Cardiac muscle cell (in vitro differentiated cells and primary cell): ENCODE measurements at regions not wholly inside any gene's neighbourhood (a gene's known extent, or its start where the extent isn't known, plus 50 kb on each side); places are given as distances from the start of the nearest gene placed in this dataset.

Experiments used
- DNase-seq, 2 donors: peaks; one replicate each; pipeline versions ENCODE4 v3.0.0 to v3.0.0-alpha.2; 2010 to 2017; ENCODE audit warnings: low read depth in 1 of 2, low spot score in 1 of 2
- H3K27ac ChIP-seq: fragments of 200-600 bp; sonication (generic); 2 replicates; pipeline ENCODE4 v1.5.1; 2016
- H3K27me3 ChIP-seq: fragments of 200-600 bp; sonication (generic); 2 replicates; pipeline ENCODE4 v1.6.0; 2016; ENCODE audit warnings: control low read depth
- H3K36me3 ChIP-seq: fragments of 200-600 bp; sonication (generic); 2 replicates; pipeline ENCODE4 v1.5.1; 2016; ENCODE audit warnings: control low read depth
- H3K4me1 ChIP-seq: fragments of 200-600 bp; sonication (generic); 2 replicates; pipeline ENCODE4 v1.8.1; 2017; ENCODE audit warnings: low read depth, mild to moderate bottlenecking, mixed run types
- H3K4me3 ChIP-seq: fragments of 200-600 bp; sonication (generic); 2 replicates; pipeline ENCODE4 v1.5.1; 2016; ENCODE audit warnings: mild to moderate bottlenecking
- H3K9me3 ChIP-seq: fragments of 200-600 bp; sonication (generic); 2 replicates; pipeline ENCODE4 v1.5.1; 2017; ENCODE audit warnings: low read depth, mild to moderate bottlenecking, control low read depth
- TF ChIP-seq, protein P1 (sequence below): IDR thresholded peaks from 2 replicates; pipeline ENCODE4 v1.5.1; 2012; ENCODE audit warnings: low read depth, mild to moderate bottlenecking, low read length

DNA sequence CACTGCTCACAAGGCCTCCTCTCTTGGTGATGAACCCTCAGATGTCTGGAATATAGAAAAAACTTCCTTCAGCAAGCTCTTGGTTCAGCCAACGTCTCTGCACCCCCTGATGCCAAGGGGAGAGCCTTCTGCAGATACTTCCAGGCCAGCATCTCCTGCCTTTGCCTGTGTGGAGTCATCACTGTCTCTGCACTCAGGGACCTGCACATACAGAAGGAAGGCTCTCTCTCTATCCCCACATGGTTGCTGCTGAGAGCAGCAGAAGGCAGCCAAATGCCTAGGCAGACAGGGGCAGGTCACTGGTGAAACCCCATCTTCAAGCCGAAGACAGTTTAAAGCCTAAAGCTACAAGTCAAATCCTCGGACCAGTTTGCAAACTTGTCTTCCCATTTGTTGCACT lies 137.6 kb downstream of the WDR11 start:
- H3K27ac ChIP-seq: no peak overlapping the region
- no peaks in the 10 kb centered on the region for H3K36me3 ChIP-seq
- H3K4me1 ChIP-seq: no peaks in the 10 kb centered on the region
- H3K9me3 ChIP-seq: no peaks in the 10 kb centered on the region
- no peaks in the 10 kb centered on the region for H3K27me3 ChIP-seq
- DNase-seq: no peak
- no peak overlapping the region for H3K4me3 ChIP-seq
- TF ChIP-seq, protein P1, sequence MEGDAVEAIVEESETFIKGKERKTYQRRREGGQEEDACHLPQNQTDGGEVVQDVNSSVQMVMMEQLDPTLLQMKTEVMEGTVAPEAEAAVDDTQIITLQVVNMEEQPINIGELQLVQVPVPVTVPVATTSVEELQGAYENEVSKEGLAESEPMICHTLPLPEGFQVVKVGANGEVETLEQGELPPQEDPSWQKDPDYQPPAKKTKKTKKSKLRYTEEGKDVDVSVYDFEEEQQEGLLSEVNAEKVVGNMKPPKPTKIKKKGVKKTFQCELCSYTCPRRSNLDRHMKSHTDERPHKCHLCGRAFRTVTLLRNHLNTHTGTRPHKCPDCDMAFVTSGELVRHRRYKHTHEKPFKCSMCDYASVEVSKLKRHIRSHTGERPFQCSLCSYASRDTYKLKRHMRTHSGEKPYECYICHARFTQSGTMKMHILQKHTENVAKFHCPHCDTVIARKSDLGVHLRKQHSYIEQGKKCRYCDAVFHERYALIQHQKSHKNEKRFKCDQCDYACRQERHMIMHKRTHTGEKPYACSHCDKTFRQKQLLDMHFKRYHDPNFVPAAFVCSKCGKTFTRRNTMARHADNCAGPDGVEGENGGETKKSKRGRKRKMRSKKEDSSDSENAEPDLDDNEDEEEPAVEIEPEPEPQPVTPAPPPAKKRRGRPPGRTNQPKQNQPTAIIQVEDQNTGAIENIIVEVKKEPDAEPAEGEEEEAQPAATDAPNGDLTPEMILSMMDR: no peak

DNA sequence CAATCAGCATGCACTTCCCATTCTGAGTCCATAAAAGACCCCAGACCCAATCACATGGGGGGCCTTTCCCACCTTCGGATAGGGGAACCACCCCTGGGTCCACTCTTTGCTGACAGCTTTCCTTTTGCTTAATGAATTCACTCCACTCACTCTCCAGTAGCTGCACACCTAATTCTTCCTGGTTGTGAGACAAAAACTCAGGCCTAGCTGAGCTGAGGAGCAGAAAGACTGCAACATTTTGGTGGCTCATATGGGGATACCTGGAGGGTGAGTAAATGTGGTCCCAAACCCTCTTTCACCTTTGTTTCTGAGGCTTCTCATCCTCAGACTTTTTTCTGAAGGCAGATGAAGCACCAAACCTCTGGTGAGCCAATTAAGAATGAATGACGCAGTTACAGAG lies 138.1 kb downstream of the WDR11 start:
- DNase-seq: no peak
- Histone ChIP-seq H3K4me3 (no peak overlapping the region), H3K27ac (no peak overlapping the region), H3K27me3 (no peaks in the 10 kb centered on the region), H3K9me3 (no peaks in the 10 kb centered on the region), H3K36me3 (no peaks in the 10 kb centered on the region), H3K4me1 (no peaks in the 10 kb centered on the region)
- TF ChIP-seq, protein P1: no peak

DNA sequence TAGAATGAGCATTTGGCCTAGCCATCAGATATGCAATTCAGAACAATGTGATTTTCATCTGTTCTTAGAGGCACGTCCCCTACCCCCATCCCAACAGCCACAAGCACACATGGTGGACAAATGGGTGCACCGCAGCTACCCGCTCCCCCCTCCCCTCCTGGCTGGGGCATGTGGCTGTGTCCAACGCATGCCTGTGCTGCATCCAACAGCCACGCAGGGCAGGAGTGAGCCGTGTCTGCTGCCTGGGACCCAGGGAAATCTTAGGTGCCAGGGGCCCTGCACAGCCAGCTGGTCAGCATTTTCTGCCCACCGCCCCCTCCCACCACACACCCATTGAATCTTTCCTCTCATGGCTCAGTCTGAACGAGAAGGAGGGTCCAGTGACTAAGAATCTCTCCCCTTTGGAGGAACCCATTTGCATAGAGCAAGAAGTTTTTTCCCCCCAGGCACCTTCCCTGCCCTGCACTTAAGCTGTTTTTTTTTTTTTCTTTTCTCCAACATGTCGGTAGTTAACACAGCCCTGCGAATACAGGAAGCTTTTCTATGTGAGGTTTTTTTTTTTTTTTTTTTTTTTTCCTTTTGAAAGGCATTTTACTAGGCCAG lies 138.9 kb downstream of the WDR11 start:
- Histone ChIP-seq H3K9me3 (no peaks in the 10 kb centered on the region), H3K4me1 (no peaks in the 10 kb centered on the region), H3K27ac (no peak overlapping the region), H3K4me3 (no peak overlapping the region), H3K27me3 (no peaks in the 10 kb centered on the region), H3K36me3 (no peaks in the 10 kb centered on the region)
- DNase-seq: no peak
- TF ChIP-seq, protein P1: no peak

DNA sequence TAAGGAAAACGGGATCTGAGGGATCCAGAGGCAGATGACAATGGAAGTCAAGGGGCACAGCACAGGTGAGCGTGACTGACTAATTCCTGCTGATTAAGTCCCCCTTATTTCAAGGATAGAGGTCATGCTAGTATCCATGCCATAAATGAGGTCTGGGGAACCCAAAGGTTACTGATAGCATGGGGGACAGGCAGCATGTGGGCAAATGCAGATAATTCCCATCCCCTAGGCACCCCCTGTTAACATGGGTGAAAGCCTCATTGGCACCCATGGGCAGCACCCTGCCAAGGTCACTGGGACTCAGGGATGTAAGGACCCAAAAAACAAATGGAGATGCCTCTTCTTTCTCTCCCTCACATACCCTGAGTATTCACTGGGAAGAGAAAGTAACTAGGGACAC lies 139.7 kb downstream of the WDR11 start:
- H3K4me3 ChIP-seq: no peak overlapping the region
- TF ChIP-seq, protein P1: no peak
- no peaks in the 10 kb centered on the region for H3K36me3 ChIP-seq
- no peak overlapping the region for H3K27ac ChIP-seq
- no peaks in the 10 kb centered on the region for H3K4me1 ChIP-seq
- no peaks in the 10 kb centered on the region for H3K9me3 ChIP-seq
- H3K27me3 ChIP-seq: no peaks in the 10 kb centered on the region
- DNase-seq: no peak

DNA sequence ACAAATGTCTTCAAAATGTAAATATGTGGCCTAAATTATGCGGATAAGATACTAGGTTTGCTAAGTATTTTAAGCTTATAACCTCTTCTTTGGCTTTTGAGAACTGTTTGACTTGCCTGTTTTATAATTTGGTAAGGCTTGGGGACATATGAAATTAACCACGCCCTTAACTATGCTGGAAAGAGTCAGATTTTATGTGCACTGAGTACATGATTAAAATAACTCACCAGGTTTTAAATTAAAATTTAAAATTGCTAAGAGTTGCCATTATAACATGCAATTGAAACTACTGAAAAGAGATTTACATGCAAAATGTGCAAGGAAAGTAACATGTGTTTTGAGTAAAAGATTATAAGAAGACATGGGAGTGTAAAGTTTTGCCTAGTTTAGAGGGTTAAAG lies 141.9 kb downstream of the WDR11 start:
- Histone ChIP-seq H3K27ac (no peak overlapping the region), H3K4me1 (no peaks in the 10 kb centered on the region), H3K4me3 (no peak overlapping the region), H3K36me3 (no peaks in the 10 kb centered on the region), H3K27me3 (no peaks in the 10 kb centered on the region), H3K9me3 (no peaks in the 10 kb centered on the region)
- no peak for DNase-seq
- TF ChIP-seq, protein P1: no peak

DNA sequence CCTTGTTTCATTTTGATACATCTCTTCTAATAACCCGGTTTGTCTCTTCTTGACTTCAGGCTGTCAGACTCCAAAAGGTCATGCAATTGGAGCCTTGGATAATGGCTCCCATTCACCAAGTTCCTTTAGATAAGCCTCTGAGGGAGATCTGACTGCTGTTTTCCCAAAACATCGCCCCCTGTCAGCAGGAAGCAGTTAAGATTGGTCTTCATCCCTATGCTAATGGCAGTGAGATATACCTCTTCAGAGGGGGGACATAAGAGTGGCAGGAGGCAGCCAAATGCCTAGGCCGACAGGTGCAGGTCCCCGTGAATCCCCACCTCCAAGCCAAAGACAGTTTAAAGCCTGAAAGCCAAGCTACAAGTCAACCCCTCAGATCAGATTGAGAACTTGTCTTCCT lies 144.6 kb downstream of the WDR11 start:
- Histone ChIP-seq H3K9me3 (no peaks in the 10 kb centered on the region), H3K27ac (no peak overlapping the region), H3K27me3 (no peaks in the 10 kb centered on the region), H3K4me3 (no peak overlapping the region), H3K4me1 (no peaks in the 10 kb centered on the region), H3K36me3 (no peaks in the 10 kb centered on the region)
- TF ChIP-seq, protein P1: no peak
- DNase-seq: no peak
